ENCODE measurements at regions not wholly inside any gene's neighbourhood (a gene's known extent, or its start where the extent isn't known, plus 50 kb on each side); places are given as distances from the start of the nearest gene placed in this dataset.

- Histone ChIP-seq H3K36me3 (no peaks in the 10 kb centered on the region), H3K27me3 (no peaks in the 10 kb centered on the region), H3K4me1 (no peaks in the 10 kb centered on the region), H3K9me3 (peaks cover 0 to 10% (median 4%) of the 10 kb centered on the region in 4 donors), H3K4me3 (no peak overlapping the region), H3K27ac (replicated peaks in 1 of 4) (no peak overlapping the region)
- WGBS, result 81% methylated on average over 3 of the region's 3 CpGs
- DNase-seq (ENCODE audit: extremely low spot score), result no peak
- intact Hi-C loops (cut with DNase I), result no loop called here
- TF ChIP-seq POLR2AphosphoS5 (IDR thresholded peaks at IDR 0.05) (no peak), EP300 (IDR thresholded peaks at IDR 0.05) (no peak)
These were observed 86.7 kb upstream of the TMCO5A start for GRCh38 chr15:37847776-37848175.

GRCh38 chr15:37856109-37856508 lies 78.3 kb upstream of the TMCO5A start:
- DNase-seq (ENCODE audit: extremely low spot score), result no peak
- H3K36me3 ChIP-seq, result no peaks in the 10 kb centered on the region

GRCh38 chr15:37860896-37861295 lies 73.5 kb upstream of the TMCO5A start:
- no peaks in the 10 kb centered on the region for H3K27me3 ChIP-seq
- WGBS, result 59% methylated on average over 2 of the region's 2 CpGs
- TF ChIP-seq CTCF (IDR thresholded peaks at IDR 0.05), result no peak
- TF ChIP-seq EP300 (IDR thresholded peaks at IDR 0.05), result no peak
- no peak for TF ChIP-seq POLR2A (IDR thresholded peaks at IDR 0.05; ENCODE audit: low read depth)
- TF ChIP-seq POLR2AphosphoS5 (IDR thresholded peaks at IDR 0.05), result no peak
- no peaks in the 10 kb centered on the region for H3K9me3 ChIP-seq
- no peaks in the 10 kb centered on the region for H3K36me3 ChIP-seq
- intact Hi-C loops (cut with DNase I), result no loop called here
- no peak for DNase-seq (ENCODE audit: extremely low spot score)
- H3K4me3 ChIP-seq, result no peak overlapping the region
- H3K27ac ChIP-seq (replicated peaks in 1 of 4), result no peak overlapping the region
- H3K4me1 ChIP-seq, result no peaks in the 10 kb centered on the region

More at GRCh38 chr15:37856109-37856508, 78.3 kb upstream of the TMCO5A start:
- TF ChIP-seq EP300 (IDR thresholded peaks at IDR 0.05) (no peak), POLR2AphosphoS5 (IDR thresholded peaks at IDR 0.05) (no peak), POLR2A (IDR thresholded peaks at IDR 0.05; ENCODE audit: low read depth) (no peak), CTCF (IDR thresholded peaks at IDR 0.05) (no peak)
- no peak overlapping the region for H3K27ac ChIP-seq (replicated peaks in 1 of 4)
- intact Hi-C loops (cut with DNase I), result no loop called here
- H3K9me3 ChIP-seq, result no peaks in the 10 kb centered on the region
- WGBS, result 87% methylated on average over 5 of the region's 5 CpGs
- no peak overlapping the region for H3K4me3 ChIP-seq
- H3K27me3 ChIP-seq, result no peaks in the 10 kb centered on the region
- H3K4me1 ChIP-seq, result no peaks in the 10 kb centered on the region

GRCh38 chr15:37865687-37866086 lies 68.8 kb upstream of the TMCO5A start:
- intact Hi-C loops (cut with DNase I), result no loop called here
- 85% methylated on average over 1 of the region's 1 CpG for WGBS
- no peak overlapping the region for H3K4me3 ChIP-seq
- H3K27me3 ChIP-seq, result no peaks in the 10 kb centered on the region
- H3K4me1 ChIP-seq, result no peaks in the 10 kb centered on the region
- no peaks in the 10 kb centered on the region for H3K9me3 ChIP-seq
- TF ChIP-seq CTCF (IDR thresholded peaks at IDR 0.05) (no peak), POLR2AphosphoS5 (IDR thresholded peaks at IDR 0.05) (no peak), EP300 (IDR thresholded peaks at IDR 0.05) (no peak)
- H3K36me3 ChIP-seq, result no peaks in the 10 kb centered on the region
- H3K27ac ChIP-seq (replicated peaks in 1 of 4), result no peak overlapping the region
- no peak for DNase-seq (ENCODE audit: extremely low spot score)

DNA sequence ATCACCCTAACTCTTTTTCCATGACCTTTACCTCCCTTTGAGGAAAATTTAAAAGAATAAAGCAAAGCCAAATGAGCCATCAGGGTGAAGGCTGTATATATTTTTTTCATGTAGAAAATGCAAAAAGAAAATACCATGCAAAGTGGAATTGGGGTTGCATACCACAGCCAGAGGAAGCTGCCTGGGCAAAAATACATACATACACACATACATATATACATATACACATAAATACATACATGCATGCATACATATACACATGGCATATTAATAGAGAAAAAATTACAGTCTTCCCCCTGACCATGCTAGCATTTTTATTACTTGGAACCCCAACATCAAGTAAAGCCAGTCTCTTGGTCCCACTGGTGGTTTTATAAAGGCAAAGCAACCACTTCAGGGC lies 63.7 kb upstream of the TMCO5A start:
- intact Hi-C loops (cut with DNase I), result no loop called here
- H3K4me1 ChIP-seq, result peaks cover 0 to 6% (median 0%) of the 10 kb centered on the region in 4 donors
- no peak overlapping the region for H3K4me3 ChIP-seq
- no peak for TF ChIP-seq CTCF (IDR thresholded peaks at IDR 0.05)
- no peak for TF ChIP-seq POLR2AphosphoS5 (IDR thresholded peaks at IDR 0.05)
- no peak for TF ChIP-seq EP300 (IDR thresholded peaks at IDR 0.05)
- no peak for TF ChIP-seq POLR2A (IDR thresholded peaks at IDR 0.05; ENCODE audit: low read depth)
- no peaks in the 10 kb centered on the region for H3K36me3 ChIP-seq
- H3K27me3 ChIP-seq, result no peaks in the 10 kb centered on the region
- DNase-seq (ENCODE audit: extremely low spot score), result no peak
- no peak overlapping the region for H3K27ac ChIP-seq (replicated peaks in 1 of 4)
- H3K9me3 ChIP-seq, result no peaks in the 10 kb centered on the region
